K562 (cell line): ENCODE measurements at regions not wholly inside any gene's neighbourhood (a gene's known extent, or its start where the extent isn't known, plus 50 kb on each side); places are given as distances from the start of the nearest gene placed in this dataset.

Experiments
- ATF7 ChIP-seq: fragments of 450-650 bp; IDR thresholded peaks from 2 replicates; pipeline ENCODE4 v1.7.1; 2014; ENCODE audit warnings: mild to moderate bottlenecking, moderate library complexity
- DLX4 ChIP-seq: fragments of 250-450 bp; sonication (Bioruptor Pico); IDR thresholded peaks from 2 replicates; pipeline ENCODE4 v1.6.1; 2021; ENCODE audit warnings: mild to moderate bottlenecking
- FOSL1 ChIP-seq: fragments of 200-800 bp; sonication (Bioruptor generic); conservative IDR thresholded peaks from 2 replicates; pipeline ENCODE4 v1.6.1; 2016; ENCODE audit warnings: missing genetic modification characterization, missing compliant biosample characterization
- HSF4 ChIP-seq: fragments of 250-450 bp; sonication (Bioruptor Pico); IDR thresholded peaks from 2 replicates; pipeline ENCODE4 v2.1.2; 2022; ENCODE audit warnings: mild to moderate bottlenecking, moderate library complexity, borderline replicate concordance
- MTA2 ChIP-seq: fragments of 450-650 bp; IDR thresholded peaks from 2 replicates; pipeline ENCODE4 v1.6.1; 2016; ENCODE audit warnings: low read depth
- NFYB ChIP-seq: IDR thresholded peaks from 2 replicates; pipeline ENCODE4 v1.6.1; 2011; ENCODE audit warnings: mild to moderate bottlenecking, moderate library complexity; ENCODE audit not compliant: insufficient read length; ENCODE audit errors: extremely low read depth
- RBM34 ChIP-seq: fragments of 200-400 bp; formaldehyde crosslinking; IDR thresholded peaks from 2 replicates; pipeline ENCODE4 v1.6.1; 2018; ENCODE audit warnings: low read length, borderline replicate concordance; ENCODE audit not compliant: insufficient read depth
- SNIP1 ChIP-seq: fragments of 450-650 bp; IDR thresholded peaks from 2 replicates; pipeline ENCODE4 v1.7.1; 2017; ENCODE audit warnings: low read depth, mild to moderate bottlenecking
- SRSF3 ChIP-seq: fragments of 200-400 bp; formaldehyde crosslinking; IDR thresholded peaks from 2 replicates; pipeline ENCODE4 v1.6.1; 2016; ENCODE audit warnings: mild to moderate bottlenecking, low read length, moderate library complexity; ENCODE audit not compliant: insufficient read depth
- THAP12 ChIP-seq: fragments of 250-450 bp; sonication (Bioruptor Pico); IDR thresholded peaks from 2 replicates; pipeline ENCODE4 v1.9.0; 2021; ENCODE audit warnings: mild to moderate bottlenecking, inconsistent platforms
- USF1 ChIP-seq: sonication (generic); formaldehyde crosslinking; IDR thresholded peaks from 2 replicates; pipeline ENCODE4 v1.9.0; 2022; ENCODE audit warnings: mild to moderate bottlenecking, missing genetic modification reagents
- XRCC5 ChIP-seq: fragments of 200-400 bp; formaldehyde crosslinking; IDR thresholded peaks from 2 replicates; pipeline ENCODE4 v1.6.1; 2017; ENCODE audit warnings: low read depth, mild to moderate bottlenecking, low read length
- ZNF174 ChIP-seq: fragments of 250-450 bp; sonication (Bioruptor Pico); IDR thresholded peaks from 2 replicates; pipeline ENCODE4 v1.4.0; 2020; ENCODE audit warnings: mild to moderate bottlenecking
- ZNF239 ChIP-seq: fragments of 250-450 bp; sonication (Bioruptor Pico); IDR thresholded peaks from 2 replicates; pipeline ENCODE4 v1.4.0; 2020; ENCODE audit warnings: mild to moderate bottlenecking
- ZNF695 ChIP-seq: fragments of 450-650 bp; formaldehyde crosslinking; IDR thresholded peaks from 2 replicates; pipeline ENCODE4 v1.4.0; 2020; ENCODE audit warnings: mild to moderate bottlenecking, moderate library complexity
- TF ChIP-seq, protein P1 (sequence below): sonication (generic); formaldehyde crosslinking; IDR thresholded peaks from 2 replicates; pipeline ENCODE4 v1.8.0; 2022; ENCODE audit warnings: missing genetic modification reagents, mild to moderate bottlenecking, borderline replicate concordance
- TF ChIP-seq, protein P2 (sequence below): sonication (generic); formaldehyde crosslinking; IDR thresholded peaks from 2 replicates; pipeline ENCODE4 v1.5.0; 2020; ENCODE audit warnings: missing genetic modification reagents

DNA sequence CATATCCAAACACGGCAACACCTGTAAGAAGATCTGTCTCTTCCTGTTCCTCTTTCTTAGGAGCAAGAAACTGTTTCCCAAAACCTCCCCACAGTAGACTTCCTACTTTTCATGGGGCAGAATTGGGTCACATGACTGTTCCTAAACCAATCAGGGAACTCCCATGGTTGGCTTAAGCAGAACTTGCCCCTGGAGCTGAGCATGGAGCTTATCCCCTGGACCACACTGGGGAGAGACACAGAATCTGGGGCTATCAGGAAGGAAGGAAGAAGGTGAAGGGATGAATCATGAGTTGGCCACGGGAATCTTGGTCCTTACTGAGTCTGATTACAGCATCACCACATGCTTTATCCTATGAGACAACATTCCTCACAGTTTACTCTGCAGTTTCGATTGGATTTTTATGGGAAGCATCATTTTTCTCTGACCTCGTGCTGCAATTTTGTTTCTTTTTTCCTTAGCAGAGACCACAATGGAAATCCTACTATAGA is 81.8 kb downstream of the CDC7 start (continued):
- TF ChIP-seq SRSF3 (no peak), MTA2 (no peak), ZNF174 (CRISPR knock-in tag) (no peak), HSF4 (CRISPR knock-in tag) (no peak), THAP12 (CRISPR knock-in tag) (no peak), DLX4 (CRISPR knock-in tag) (no peak), ZNF239 (CRISPR knock-in tag) (no peak), USF1 (peak; percentile 80), RBM34 (no peak), XRCC5 (no peak), NFYB (peak; percentile 26), SNIP1 (no peak), ATF7 (no peak), FOSL1 (tag) (0 out of 2 replicates have a peak, but pooled peaks have one; percentile 35), ZNF695 (CRISPR knock-in tag) (no peak)
- TF ChIP-seq, protein P1, sequence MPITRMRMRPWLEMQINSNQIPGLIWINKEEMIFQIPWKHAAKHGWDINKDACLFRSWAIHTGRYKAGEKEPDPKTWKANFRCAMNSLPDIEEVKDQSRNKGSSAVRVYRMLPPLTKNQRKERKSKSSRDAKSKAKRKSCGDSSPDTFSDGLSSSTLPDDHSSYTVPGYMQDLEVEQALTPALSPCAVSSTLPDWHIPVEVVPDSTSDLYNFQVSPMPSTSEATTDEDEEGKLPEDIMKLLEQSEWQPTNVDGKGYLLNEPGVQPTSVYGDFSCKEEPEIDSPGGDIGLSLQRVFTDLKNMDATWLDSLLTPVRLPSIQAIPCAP (CRISPR knock-in tag): no peak
- TF ChIP-seq, protein P2, sequence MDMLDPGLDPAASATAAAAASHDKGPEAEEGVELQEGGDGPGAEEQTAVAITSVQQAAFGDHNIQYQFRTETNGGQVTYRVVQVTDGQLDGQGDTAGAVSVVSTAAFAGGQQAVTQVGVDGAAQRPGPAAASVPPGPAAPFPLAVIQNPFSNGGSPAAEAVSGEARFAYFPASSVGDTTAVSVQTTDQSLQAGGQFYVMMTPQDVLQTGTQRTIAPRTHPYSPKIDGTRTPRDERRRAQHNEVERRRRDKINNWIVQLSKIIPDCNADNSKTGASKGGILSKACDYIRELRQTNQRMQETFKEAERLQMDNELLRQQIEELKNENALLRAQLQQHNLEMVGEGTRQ (CRISPR knock-in tag): peak; percentile 73
